GM06990 (cell line): ENCODE measurements at regions not wholly inside any gene's neighbourhood (a gene's known extent, or its start where the extent isn't known, plus 50 kb on each side); places are given as distances from the start of the nearest gene placed in this dataset.

ENCODE experiments used
- DNase-seq: peaks from one replicate; pipeline ENCODE4 v3.0.0-alpha.2; 2011; ENCODE audit not compliant: insufficient read length; ENCODE audit errors: extremely low read depth
- H3K27me3 ChIP-seq: replicated peaks from 2 replicates; pipeline ENCODE4 v1.6.0; 2011; ENCODE audit warnings: low read length; ENCODE audit not compliant: control insufficient read depth, insufficient read depth
- H3K36me3 ChIP-seq: 2 replicates; pipeline ENCODE4 v1.5.1; 2011; ENCODE audit warnings: low read length; ENCODE audit not compliant: control insufficient read depth, insufficient read depth
- H3K4me3 ChIP-seq: replicated peaks from 2 replicates; pipeline ENCODE4 v1.5.1; 2011; ENCODE audit warnings: low read depth, mild to moderate bottlenecking, control low read depth, low read length
- TF ChIP-seq, protein P1 (sequence below): IDR thresholded peaks from 2 replicates; pipeline ENCODE4 v1.5.1; 2011; ENCODE audit warnings: low read length, control low read depth, mild to moderate bottlenecking, inconsistent platforms; ENCODE audit not compliant: insufficient read depth, poor library complexity, severe bottlenecking

DNA sequence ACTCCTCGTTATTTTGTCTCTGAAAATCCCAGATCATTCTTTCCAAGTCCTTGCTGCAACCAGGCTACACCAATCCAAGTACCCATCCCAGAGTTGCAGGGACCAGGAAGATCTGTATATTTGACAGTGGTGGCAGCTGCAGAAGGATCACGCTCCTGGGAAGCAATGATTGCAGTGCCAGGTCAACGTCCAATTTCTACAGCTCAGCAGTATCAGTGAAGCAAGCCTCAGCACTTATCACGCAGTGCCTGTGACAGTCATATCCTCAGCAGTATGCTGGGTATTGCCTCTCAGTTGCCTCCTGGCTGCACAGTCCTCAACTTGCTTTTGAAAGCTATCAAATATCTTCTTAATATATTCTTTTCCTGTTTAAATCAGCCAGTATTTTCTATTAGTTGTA, 66.7 kb downstream of the BARHL2 start:
- no peak for DNase-seq
- Histone ChIP-seq H3K27me3 (no peaks in the 10 kb centered on the region), H3K4me3 (no peak overlapping the region), H3K36me3 (no peaks in the 10 kb centered on the region)
- TF ChIP-seq, protein P1, sequence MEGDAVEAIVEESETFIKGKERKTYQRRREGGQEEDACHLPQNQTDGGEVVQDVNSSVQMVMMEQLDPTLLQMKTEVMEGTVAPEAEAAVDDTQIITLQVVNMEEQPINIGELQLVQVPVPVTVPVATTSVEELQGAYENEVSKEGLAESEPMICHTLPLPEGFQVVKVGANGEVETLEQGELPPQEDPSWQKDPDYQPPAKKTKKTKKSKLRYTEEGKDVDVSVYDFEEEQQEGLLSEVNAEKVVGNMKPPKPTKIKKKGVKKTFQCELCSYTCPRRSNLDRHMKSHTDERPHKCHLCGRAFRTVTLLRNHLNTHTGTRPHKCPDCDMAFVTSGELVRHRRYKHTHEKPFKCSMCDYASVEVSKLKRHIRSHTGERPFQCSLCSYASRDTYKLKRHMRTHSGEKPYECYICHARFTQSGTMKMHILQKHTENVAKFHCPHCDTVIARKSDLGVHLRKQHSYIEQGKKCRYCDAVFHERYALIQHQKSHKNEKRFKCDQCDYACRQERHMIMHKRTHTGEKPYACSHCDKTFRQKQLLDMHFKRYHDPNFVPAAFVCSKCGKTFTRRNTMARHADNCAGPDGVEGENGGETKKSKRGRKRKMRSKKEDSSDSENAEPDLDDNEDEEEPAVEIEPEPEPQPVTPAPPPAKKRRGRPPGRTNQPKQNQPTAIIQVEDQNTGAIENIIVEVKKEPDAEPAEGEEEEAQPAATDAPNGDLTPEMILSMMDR: no peak

DNA sequence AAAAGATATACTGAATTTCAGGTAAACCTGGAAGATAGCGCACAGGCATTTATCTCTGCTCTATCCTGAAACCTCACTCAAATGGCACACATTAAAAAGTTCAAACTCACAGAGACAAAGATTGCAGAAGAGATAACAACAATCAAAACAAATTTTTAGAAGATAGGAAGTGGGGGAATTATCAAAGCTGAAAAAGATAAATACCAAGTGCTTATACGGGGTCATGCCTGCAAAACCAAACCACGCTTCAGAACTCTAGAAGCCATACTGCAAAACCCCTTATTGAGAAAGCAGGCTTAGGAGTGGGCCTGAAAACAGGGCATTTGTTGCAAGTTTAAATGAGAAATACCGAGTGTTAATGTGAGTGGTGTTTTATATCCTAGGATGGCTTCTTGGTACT, 76.8 kb downstream of the BARHL2 start:
- Histone ChIP-seq H3K27me3 (no peaks in the 10 kb centered on the region; the same call in 1 of the 2 replicates), H3K36me3 (no peaks in the 10 kb centered on the region), H3K4me3 (no peak overlapping the region)
- TF ChIP-seq, protein P1: no peak
- DNase-seq: no peak

DNA sequence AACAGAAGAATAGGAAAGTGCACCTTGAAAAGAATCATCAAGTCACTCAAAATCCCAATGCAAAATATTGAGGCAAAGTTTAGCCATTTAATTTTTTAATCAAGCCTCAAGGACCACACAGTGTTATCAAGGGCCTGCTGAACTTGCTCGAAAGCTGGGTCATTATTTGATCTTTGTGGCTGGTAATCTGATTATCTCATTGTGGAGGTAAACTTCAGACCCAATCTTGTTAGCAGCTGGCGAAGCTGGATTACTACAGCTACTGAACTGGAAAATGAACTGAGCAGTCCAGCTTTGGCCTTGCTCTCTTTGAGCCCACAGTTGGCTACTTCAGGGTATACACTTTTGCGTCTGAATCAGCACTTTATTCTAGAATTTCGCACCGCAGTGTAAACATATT, 94.4 kb downstream of the BARHL2 start:
- Histone ChIP-seq H3K27me3 (no peaks in the 10 kb centered on the region), H3K36me3 (no peaks in the 10 kb centered on the region), H3K4me3 (no peak overlapping the region)
- TF ChIP-seq, protein P1: no peak
- DNase-seq: no peak

- H3K36me3 ChIP-seq: no peaks in the 10 kb centered on the region
- no peak for DNase-seq
- no peak overlapping the region for H3K4me3 ChIP-seq
- TF ChIP-seq, protein P1: no peak
- no peaks in the 10 kb centered on the region for H3K27me3 ChIP-seq
These were observed 95.1 kb downstream of the BARHL2 start for GRCh38 chr1:90621986-90622385.

DNA sequence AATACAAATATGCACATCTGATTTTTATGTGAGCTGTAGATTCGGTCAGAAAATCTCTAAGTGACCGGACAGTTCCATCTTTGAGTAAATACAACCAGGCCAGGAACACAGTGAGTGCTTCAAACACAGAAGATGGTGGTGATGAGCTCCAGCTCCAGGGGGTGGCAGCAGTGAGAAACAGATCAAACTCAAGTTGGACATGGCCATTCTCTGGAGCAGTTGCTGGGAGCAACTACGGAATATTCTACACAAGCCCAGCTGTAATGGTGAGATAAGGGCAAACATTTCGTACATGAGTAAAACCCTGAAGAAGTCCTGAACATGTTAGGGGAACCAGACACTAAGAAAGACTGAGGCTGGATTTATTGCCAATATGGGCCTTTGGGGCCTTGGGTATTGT, 100.7 kb downstream of the BARHL2 start:
- Histone ChIP-seq H3K27me3 (no peaks in the 10 kb centered on the region), H3K4me3 (no peak overlapping the region), H3K36me3 (no peaks in the 10 kb centered on the region)
- TF ChIP-seq, protein P1: peak; percentile 52
- DNase-seq: no peak

DNA sequence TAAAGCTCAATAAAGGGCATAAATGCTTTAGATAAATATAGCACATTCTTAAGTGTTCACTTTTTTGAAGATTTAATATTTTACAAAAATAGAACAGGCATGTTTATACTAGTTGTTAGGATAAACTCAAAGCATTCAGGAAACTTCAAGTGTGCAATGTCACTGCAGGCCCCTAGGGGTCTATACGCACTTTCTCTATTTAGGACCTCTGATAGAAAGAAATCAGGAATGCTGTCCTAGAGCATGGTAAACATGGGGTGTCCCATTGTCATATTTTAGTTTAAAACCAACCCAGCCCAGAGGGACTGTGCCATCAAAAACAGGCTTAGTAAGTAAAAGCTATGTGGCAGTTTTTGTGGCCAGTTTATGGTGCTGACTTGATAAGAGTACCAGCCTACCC, 102.2 kb downstream of the BARHL2 start:
- TF ChIP-seq, protein P1: peak; percentile 41
- DNase-seq: no peak
- Histone ChIP-seq H3K4me3 (no peak overlapping the region), H3K36me3 (no peaks in the 10 kb centered on the region), H3K27me3 (no peaks in the 10 kb centered on the region)
